ENCODE measurements at regions not wholly inside any gene's neighbourhood (a gene's known extent, or its start where the extent isn't known, plus 50 kb on each side); places are given as distances from the start of the nearest gene placed in this dataset.
"Not testable (repeated sequence)": the region's sequence is repeated elsewhere in the genome, so short reads cannot be mapped to it uniquely, and the experiment has no call there.

- ATAC-seq, result not testable (repeated sequence)
These were observed 86.9 kb upstream of the FZD7 start for GRCh38 chr2:201946746-201947145.

DNA sequence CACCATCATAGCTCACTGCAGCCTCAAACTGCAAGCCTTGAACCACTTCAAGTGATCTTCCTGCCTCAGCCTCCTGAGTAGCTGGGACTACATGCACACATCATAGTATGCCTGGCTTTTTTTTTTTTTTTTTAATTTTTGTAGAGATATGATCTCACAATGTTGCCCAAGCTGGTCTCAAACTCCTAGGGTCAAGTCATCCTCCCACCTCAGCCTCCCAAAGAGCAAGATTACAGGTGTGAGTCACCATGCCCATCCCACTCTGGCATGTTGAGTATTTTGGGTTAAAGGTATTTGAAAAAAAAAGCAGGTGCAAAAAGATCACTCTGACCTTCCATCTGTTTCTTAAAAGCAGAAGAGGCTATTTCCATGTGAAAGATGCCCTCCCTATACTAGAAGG is 86.4 kb upstream of the FZD7 start:
- no peak for ATAC-seq

- ATAC-seq, result no peak
These were observed 84.3 kb upstream of the FZD7 start for GRCh38 chr2:201949181-201949926.

GRCh38 chr2:201949927-201950246 is 83.8 kb upstream of the FZD7 start:
- ATAC-seq, result no peak

GRCh38 chr2:201950606-201951005 is 83.0 kb upstream of the FZD7 start:
- ATAC-seq, result no peak

GRCh38 chr2:201952187-201952586 is 81.5 kb upstream of the FZD7 start:
- ATAC-seq, result no peak

GRCh38 chr2:201953396-201953795 is 80.3 kb upstream of the FZD7 start:
- no peak for ATAC-seq

DNA sequence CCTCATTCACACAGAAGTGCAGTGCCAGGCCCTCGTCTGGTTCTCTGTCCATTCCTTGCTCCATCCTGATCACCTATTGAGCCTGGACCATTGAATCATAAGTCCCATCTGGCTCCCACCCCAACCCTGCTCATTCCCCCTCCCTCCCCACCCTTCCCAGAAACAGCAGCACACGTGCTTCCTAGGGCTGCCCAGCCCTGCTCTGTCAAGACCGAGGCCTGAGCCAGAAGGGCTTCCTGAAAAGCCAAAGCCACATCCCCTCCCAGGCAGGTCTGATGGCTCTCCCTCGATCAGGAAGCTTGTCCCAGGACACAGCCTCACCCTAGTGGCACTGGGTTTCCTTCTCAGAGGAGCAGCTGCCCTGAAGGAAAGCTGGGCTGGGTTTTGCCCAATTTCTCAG is 79.8 kb upstream of the FZD7 start:
- no peak for ATAC-seq

- ATAC-seq, result no peak
These were observed 78.4 kb upstream of the FZD7 start for GRCh38 chr2:201955231-201955630.

DNA sequence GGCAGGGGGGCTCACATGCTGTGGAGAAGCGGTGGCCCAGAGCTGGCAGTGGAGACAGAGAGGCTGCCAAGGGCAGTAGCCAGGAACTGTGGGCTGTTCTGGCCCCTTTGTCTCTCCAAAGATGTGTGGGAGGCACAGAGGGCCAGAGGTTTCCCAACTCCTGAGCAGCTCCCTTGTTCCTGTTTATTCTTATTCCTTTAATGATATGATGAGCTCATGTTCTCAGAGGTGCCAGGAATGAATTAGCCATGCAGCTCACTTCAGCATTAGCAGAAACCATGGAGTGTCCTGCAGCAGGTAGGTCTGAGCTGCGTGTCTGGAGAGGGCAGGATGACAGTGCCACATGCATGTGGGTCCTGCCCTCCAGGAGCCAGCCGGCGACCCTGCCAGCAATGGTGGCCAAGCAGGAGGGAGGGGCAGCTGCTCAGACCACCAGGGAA is 77.9 kb upstream of the FZD7 start:
- ATAC-seq, result no peak

DNA sequence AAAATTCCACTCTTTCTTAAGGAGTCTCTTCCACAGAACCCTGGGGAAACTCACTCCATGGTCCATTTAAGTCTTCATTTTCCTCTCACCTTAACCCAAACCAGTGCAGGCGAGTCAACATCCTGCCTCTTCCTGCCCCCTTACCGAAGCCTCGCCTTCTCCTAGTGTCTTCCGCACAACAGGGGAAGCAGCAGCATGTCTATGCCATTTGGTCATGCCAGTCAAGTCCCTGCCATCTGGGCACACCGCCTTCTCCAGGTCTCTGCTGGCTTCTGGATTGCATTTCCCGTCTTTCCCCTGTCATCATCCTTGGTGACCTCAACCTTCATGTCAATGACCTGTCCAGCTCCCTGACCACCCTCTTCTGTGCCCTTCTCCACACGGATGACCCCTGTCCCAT is 77.3 kb upstream of the FZD7 start:
- no peak for ATAC-seq

DNA sequence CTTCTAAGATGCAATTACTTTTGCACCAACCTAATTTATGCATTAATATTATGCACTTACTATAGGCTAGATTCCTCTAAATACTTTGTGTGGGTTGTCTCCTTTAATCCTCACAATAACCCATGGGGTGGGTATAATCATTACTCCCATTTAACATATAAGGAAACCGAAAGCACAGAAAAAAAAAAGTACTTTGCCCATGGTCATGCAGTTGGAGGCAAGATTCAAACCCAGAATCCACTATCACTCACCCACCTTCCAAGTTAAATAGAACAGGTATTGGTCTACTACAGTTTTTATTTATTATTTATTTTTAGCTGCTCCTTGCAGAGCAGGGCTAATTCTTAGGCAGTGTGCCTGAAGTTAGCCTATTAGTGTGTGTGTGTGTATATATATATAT is 76.6 kb upstream of the FZD7 start:
- ATAC-seq, result peak in 1 of 2 donors; percentile 43

DNA sequence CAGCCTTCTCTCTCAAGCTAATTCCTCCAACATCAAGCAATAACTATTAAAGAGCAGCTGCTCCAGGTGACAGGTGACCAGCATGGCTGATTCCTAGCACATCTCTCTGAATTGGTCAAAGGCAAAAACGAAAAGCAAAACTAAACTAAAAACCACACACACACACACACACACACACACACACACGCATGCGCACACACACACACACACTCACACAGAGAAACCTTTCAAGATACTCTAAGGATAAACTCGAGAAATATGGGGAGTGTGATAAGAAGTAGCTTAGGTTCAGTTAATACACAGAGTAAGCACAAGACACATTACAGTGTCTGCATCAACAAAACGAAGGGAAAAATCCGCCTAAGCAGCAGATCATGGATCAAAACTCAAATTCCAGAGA is 74.5 kb upstream of the FZD7 start:
- no peak for ATAC-seq

GRCh38 chr2:201959626-201960025 is 74.0 kb upstream of the FZD7 start:
- ATAC-seq, result no peak

DNA sequence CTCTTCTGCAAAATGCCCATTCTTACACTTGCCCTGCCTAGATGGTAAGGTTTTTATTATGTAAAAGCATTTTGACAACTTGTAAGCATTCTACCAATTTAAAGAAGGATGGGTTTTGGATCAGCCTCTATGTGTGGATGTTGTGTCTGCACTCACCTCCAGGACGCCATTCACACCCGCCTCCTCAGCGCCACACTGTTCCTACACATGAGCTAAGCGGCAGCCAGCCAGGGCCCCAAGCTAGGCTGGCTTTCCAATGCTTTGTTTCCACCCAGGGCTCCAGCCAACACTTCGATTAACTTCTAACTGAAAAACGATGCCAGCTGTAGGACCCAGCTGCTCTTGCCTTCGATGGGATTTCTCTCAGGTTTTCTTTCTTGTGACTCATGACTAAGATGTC is 73.3 kb upstream of the FZD7 start:
- ATAC-seq, result no peak

DNA sequence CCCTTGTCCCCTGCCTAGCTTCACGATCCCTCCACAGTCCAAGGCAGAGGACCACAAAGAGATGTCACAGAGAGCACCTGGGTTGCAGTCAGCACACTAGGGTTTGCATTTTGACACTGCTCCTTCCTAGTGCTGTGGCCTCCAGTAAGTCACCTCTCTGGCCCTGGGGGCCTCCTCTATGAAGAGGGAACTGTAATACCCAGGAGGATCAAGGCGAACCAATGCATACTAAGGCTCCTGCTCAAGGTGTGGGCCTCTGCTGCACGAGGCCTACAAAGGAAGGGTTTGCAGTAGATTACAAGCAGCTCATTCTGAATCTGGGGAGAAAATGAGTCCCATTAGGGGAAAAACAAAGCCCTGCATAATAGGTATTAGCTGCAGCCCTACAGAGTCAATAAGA is 72.3 kb upstream of the FZD7 start:
- ATAC-seq, result no peak

DNA sequence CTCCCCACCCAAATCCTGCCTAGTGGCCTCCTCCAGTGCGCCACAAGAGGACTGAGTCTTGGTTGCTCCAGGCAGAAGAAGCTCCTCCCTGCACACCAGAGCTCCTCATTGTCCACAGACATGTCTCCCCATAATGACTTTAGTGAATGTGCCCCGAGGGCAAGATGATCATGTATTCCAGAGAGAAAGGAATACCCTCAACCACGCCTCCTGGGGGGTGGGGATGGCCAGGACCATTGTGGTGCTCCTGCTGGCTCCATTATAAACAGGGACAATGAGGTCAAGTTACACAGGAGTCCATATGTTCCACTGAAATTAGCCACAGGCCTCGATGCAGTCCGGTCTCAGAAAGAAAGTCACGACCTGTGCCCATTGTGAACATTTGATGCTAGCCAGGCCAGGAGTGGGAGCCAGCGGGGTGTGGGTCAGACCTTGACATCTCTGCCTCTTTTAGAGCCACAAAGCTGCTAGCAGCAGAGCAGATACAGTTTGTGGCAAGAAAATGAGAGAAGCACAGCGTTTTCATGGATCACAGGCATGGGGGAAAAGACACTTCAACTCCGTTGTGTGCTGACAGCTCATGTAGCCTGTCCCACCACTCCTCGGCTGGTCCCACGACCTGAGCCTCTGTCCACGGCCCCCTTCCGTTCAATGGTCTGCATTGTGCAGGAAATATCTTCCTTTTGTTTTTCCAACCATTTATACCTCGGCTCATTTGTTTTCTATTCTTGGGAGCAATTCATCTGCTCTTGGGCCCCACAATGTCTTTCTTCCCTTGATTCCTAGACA is 70.7 kb upstream of the FZD7 start:
- ATAC-seq, result no peak

DNA sequence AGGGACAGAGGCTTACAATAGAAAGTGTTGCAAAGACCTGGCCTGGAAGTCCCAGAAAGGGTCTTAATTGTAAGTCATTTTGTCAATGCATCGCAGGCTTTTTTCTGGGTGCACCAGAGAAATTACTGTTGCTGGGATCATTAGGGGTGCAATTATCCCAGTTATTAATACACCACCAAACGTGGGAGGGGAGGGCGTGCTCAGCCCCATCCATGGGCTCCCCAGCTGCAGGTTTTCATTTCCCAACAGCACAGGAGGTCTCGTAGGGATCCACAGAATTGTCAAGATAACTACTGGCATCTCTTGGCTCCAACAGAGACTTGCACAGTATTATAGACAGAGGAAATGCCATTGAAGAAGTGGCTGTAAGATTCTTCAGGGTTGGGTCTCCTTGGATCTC is 69.6 kb upstream of the FZD7 start:
- no peak for ATAC-seq

- ATAC-seq, result peak in 1 of 2 donors; percentile 30
These were observed 68.9 kb upstream of the FZD7 start for GRCh38 chr2:201964631-201965206.

GRCh38 chr2:201965550-201965949 is 68.1 kb upstream of the FZD7 start:
- no peak for ATAC-seq

- ATAC-seq, result no peak
These were observed 66.8 kb upstream of the FZD7 start for GRCh38 chr2:201966691-201967438.

DNA sequence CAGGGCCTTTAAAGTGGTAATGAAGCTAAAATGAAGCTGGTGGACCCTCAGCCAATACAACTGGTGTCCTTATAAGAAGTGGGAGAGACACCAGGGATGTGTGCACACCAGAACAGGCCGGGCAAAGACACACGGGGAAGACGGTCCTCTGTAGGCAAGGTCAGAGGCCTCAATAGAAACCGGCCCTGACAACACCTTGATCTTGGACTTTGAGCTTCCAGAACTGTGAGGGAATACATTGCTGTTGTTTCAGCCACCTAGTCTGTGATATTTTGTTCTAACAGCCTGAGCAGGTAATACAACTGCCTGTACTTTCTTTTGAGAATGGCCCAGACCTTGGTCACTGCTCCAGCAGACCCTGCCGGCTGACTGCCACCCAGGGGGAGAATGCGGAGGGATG is 65.6 kb upstream of the FZD7 start:
- no peak for ATAC-seq

DNA sequence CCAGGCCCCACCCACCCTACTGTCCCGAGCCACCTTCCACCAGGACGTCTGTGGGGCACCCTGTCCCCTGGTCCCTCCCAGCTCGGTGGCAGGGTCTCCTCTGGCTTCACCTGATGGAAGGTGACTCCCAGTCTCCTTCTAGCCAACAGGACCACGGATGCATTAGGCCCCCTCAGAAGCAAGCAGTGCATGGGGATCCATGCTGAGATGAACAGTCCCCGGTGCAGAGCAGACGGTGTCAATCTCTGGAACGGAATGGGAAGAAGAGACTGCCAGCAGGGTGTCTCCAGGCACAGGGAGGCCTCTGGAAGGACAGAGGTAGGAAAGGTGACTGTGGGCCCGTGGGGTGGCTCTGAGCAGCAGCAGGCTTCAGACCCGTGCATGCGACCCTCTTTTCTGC is 65.2 kb upstream of the FZD7 start:
- no peak for ATAC-seq
